ENCODE measurements at regions not wholly inside any gene's neighbourhood (a gene's known extent, or its start where the extent isn't known, plus 50 kb on each side); places are given as distances from the start of the nearest gene placed in this dataset.

- no peak for DNase-seq
- H3K27me3 ChIP-seq, result no peaks in the 10 kb centered on the region
- no peaks in the 10 kb centered on the region for H3K9me3 ChIP-seq
- no peaks in the 10 kb centered on the region for H3K36me3 ChIP-seq
- no peaks in the 10 kb centered on the region for H3K4me1 ChIP-seq (ENCODE audit: insufficient read depth)
- H3K4me3 ChIP-seq, result no peak overlapping the region
- no peak for TF ChIP-seq EP300 (IDR thresholded peaks at IDR 0.05)
- TF ChIP-seq POLR2A (IDR thresholded peaks at IDR 0.05), result no peak
- TF ChIP-seq, protein P1, sequence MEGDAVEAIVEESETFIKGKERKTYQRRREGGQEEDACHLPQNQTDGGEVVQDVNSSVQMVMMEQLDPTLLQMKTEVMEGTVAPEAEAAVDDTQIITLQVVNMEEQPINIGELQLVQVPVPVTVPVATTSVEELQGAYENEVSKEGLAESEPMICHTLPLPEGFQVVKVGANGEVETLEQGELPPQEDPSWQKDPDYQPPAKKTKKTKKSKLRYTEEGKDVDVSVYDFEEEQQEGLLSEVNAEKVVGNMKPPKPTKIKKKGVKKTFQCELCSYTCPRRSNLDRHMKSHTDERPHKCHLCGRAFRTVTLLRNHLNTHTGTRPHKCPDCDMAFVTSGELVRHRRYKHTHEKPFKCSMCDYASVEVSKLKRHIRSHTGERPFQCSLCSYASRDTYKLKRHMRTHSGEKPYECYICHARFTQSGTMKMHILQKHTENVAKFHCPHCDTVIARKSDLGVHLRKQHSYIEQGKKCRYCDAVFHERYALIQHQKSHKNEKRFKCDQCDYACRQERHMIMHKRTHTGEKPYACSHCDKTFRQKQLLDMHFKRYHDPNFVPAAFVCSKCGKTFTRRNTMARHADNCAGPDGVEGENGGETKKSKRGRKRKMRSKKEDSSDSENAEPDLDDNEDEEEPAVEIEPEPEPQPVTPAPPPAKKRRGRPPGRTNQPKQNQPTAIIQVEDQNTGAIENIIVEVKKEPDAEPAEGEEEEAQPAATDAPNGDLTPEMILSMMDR (IDR thresholded peaks at IDR 0.05), result no peak
- intact Hi-C loops (cut with DNase I), result no loop called here
- no peak overlapping the region for H3K27ac ChIP-seq
- WGBS, 3 donors, result 68 to 81% (median 77%) methylated on average over 4 of the region's 4 CpGs
Measured at GRCh38 chr20:24862186-24862585, 86.9 kb upstream of the CST7 start.

DNA sequence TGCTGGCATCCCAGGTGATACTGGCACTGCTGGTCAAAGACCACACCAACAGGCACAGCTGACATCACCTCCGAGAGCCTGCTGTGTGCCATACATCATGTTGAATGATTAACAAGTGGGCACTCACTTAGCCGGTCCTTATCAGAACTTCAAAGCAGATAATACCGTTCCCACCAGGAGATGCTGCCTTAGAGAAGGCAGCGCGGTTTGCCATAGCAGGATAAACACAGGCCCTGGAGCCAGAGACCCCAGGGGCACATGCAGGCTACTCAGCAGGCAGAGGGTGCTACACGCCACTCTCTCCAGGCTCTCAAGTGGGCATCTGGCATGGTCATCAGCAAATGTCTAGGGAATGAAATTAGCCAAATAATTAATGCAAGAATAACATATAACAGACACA, 86.5 kb upstream of the CST7 start:
- TF ChIP-seq EP300 (IDR thresholded peaks at IDR 0.05) (no peak), POLR2A (IDR thresholded peaks at IDR 0.05) (no peak)
- TF ChIP-seq, protein P1 (IDR thresholded peaks at IDR 0.05), result no peak
- H3K4me3 ChIP-seq, result no peak overlapping the region
- DNase-seq, result no peak
- intact Hi-C loops (cut with DNase I), result no loop called here
- H3K9me3 ChIP-seq, result no peaks in the 10 kb centered on the region
- WGBS, 3 donors, result 49 to 63% (median 62%) methylated on average over 6 of the region's 6 CpGs
- no peaks in the 10 kb centered on the region for H3K27me3 ChIP-seq
- no peak overlapping the region for H3K27ac ChIP-seq
- no peaks in the 10 kb centered on the region for H3K36me3 ChIP-seq
- H3K4me1 ChIP-seq (ENCODE audit: insufficient read depth), result no peaks in the 10 kb centered on the region

DNA sequence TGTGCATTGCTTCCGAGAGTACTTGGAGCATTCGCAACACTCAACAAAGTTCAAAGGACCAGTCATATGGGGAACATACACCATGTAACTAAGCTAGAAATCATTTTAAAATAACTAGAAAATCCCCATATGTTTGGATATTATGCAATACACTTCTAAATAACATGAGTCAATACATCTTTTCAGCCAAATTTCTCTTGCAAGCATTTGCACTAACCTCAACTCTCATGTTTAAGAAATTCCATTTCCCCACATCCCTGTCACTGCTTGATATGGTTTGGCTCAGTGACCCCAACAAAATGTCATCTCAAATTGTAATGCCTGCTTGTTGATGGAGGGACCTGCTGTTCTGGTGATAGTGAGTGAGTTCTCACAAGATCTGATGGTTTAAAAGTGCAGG, 85.7 kb upstream of the CST7 start:
- Histone ChIP-seq H3K4me3 (no peak overlapping the region), H3K36me3 (no peaks in the 10 kb centered on the region), H3K9me3 (no peaks in the 10 kb centered on the region), H3K27me3 (no peaks in the 10 kb centered on the region), H3K27ac (no peak overlapping the region), H3K4me1 (ENCODE audit: insufficient read depth) (no peaks in the 10 kb centered on the region)
- no peak for DNase-seq
- WGBS, 3 donors, result 39 to 90% (median 90%) methylated on average over 2 of the region's 2 CpGs
- intact Hi-C loops (cut with DNase I), result no loop called here
- TF ChIP-seq, protein P1 (IDR thresholded peaks at IDR 0.05), result no peak
- no peak for TF ChIP-seq EP300 (IDR thresholded peaks at IDR 0.05)
- no peak for TF ChIP-seq POLR2A (IDR thresholded peaks at IDR 0.05)

- no peaks in the 10 kb centered on the region for H3K27me3 ChIP-seq
- DNase-seq, result no peak
- no peaks in the 10 kb centered on the region for H3K9me3 ChIP-seq
- no peak overlapping the region for H3K27ac ChIP-seq
- no peaks in the 10 kb centered on the region for H3K4me1 ChIP-seq (ENCODE audit: insufficient read depth)
- H3K36me3 ChIP-seq, result no peaks in the 10 kb centered on the region
- TF ChIP-seq POLR2A (IDR thresholded peaks at IDR 0.05) (no peak), EP300 (IDR thresholded peaks at IDR 0.05) (no peak)
- TF ChIP-seq, protein P1 (IDR thresholded peaks at IDR 0.05), result no peak
- WGBS, 3 donors, result 71 to 88% (median 81%) methylated on average over 1 of the region's 1 CpG
- intact Hi-C loops (cut with DNase I), result no loop called here
- no peak overlapping the region for H3K4me3 ChIP-seq
Measured at GRCh38 chr20:24866008-24866407, 83.1 kb upstream of the CST7 start.

- Histone ChIP-seq H3K4me3 (no peak overlapping the region), H3K9me3 (no peaks in the 10 kb centered on the region), H3K36me3 (no peaks in the 10 kb centered on the region), H3K4me1 (ENCODE audit: insufficient read depth) (no peaks in the 10 kb centered on the region), H3K27me3 (no peaks in the 10 kb centered on the region), H3K27ac (no peak overlapping the region)
- DNase-seq, result no peak
- TF ChIP-seq EP300 (IDR thresholded peaks at IDR 0.05) (no peak), POLR2A (IDR thresholded peaks at IDR 0.05) (no peak)
- TF ChIP-seq, protein P1 (IDR thresholded peaks at IDR 0.05), result no peak
- WGBS, 3 donors, result 87 to 96% (median 91%) methylated on average over 4 of the region's 4 CpGs
- intact Hi-C loops (cut with DNase I), result no loop called here
Measured at GRCh38 chr20:24866742-24867141, 82.3 kb upstream of the CST7 start.

Data from ovary (tissue), 7 donors.